ENCODE measurements at regions not wholly inside any gene's neighbourhood (a gene's known extent, or its start where the extent isn't known, plus 50 kb on each side); places are given as distances from the start of the nearest gene placed in this dataset.

- Histone ChIP-seq H3K27ac (no peak overlapping the region), H3K36me3 (no peaks in the 10 kb centered on the region), H3K27me3 (no peaks in the 10 kb centered on the region), H3K4me3 (no peak overlapping the region), H3K4me1 (no peaks in the 10 kb centered on the region), H3K9me3 (no peaks in the 10 kb centered on the region)
- no peak for TF ChIP-seq CTCF (IDR thresholded peaks at IDR 0.05)
- DNase-seq (ENCODE audit: low spot score in 2 of 2) = no peak
- intact Hi-C loops (cut with DNase I) = no loop called here
Observed at GRCh38 chr3:18791752-18792151, 356.6 kb upstream of the KCNH8 start.

GRCh38 chr3:18791182-18791581 is 357.1 kb upstream of the KCNH8 start:
- DNase-seq (ENCODE audit: low spot score in 2 of 2) = no peak
- intact Hi-C loops (cut with DNase I) = no loop called here
- no peaks in the 10 kb centered on the region for H3K27me3 ChIP-seq
- no peaks in the 10 kb centered on the region for H3K9me3 ChIP-seq
- no peak overlapping the region for H3K4me3 ChIP-seq
- no peak overlapping the region for H3K27ac ChIP-seq
- H3K4me1 ChIP-seq = no peaks in the 10 kb centered on the region
- H3K36me3 ChIP-seq = no peaks in the 10 kb centered on the region
- no peak for TF ChIP-seq CTCF (IDR thresholded peaks at IDR 0.05)

- intact Hi-C loops (cut with DNase I) = no loop called here
- no peaks in the 10 kb centered on the region for H3K27me3 ChIP-seq
- H3K27ac ChIP-seq = no peak overlapping the region
- DNase-seq (ENCODE audit: low spot score in 2 of 2) = no peak
- TF ChIP-seq CTCF (IDR thresholded peaks at IDR 0.05) = no peak
- H3K4me1 ChIP-seq = no peaks in the 10 kb centered on the region
- H3K4me3 ChIP-seq = no peak overlapping the region
- no peaks in the 10 kb centered on the region for H3K36me3 ChIP-seq
- no peaks in the 10 kb centered on the region for H3K9me3 ChIP-seq
Observed at GRCh38 chr3:18790384-18790783, 357.9 kb upstream of the KCNH8 start.

- no peak for DNase-seq (ENCODE audit: low spot score in 2 of 2)
- Histone ChIP-seq H3K27ac (no peak overlapping the region), H3K4me3 (no peak overlapping the region), H3K36me3 (no peaks in the 10 kb centered on the region), H3K27me3 (no peaks in the 10 kb centered on the region), H3K9me3 (no peaks in the 10 kb centered on the region), H3K4me1 (no peaks in the 10 kb centered on the region)
- intact Hi-C loops (cut with DNase I) = no loop called here
- no peak for TF ChIP-seq CTCF (IDR thresholded peaks at IDR 0.05)
Observed at GRCh38 chr3:18789734-18790133, 358.6 kb upstream of the KCNH8 start.

- Histone ChIP-seq H3K27ac (no peak overlapping the region), H3K9me3 (no peaks in the 10 kb centered on the region), H3K27me3 (no peaks in the 10 kb centered on the region), H3K4me3 (no peak overlapping the region), H3K4me1 (no peaks in the 10 kb centered on the region), H3K36me3 (no peaks in the 10 kb centered on the region)
- intact Hi-C loops (cut with DNase I) = no loop called here
- DNase-seq (ENCODE audit: low spot score in 2 of 2) = no peak
- no peak for TF ChIP-seq CTCF (IDR thresholded peaks at IDR 0.05)
Observed at GRCh38 chr3:18787441-18787840, 360.9 kb upstream of the KCNH8 start.

GRCh38 chr3:18786650-18787323 is 361.5 kb upstream of the KCNH8 start:
- Histone ChIP-seq H3K4me3 (no peak overlapping the region), H3K4me1 (no peaks in the 10 kb centered on the region)
- intact Hi-C loops (cut with DNase I) = no loop called here

More at GRCh38 chr3:18786650-18787323, 361.5 kb upstream of the KCNH8 start:
- TF ChIP-seq CTCF (IDR thresholded peaks at IDR 0.05) = no peak
- Histone ChIP-seq H3K27ac (no peak overlapping the region), H3K9me3 (no peaks in the 10 kb centered on the region), H3K36me3 (no peaks in the 10 kb centered on the region), H3K27me3 (no peaks in the 10 kb centered on the region)
- no peak for DNase-seq (ENCODE audit: low spot score in 2 of 2)

All from ascending aorta (tissue), 2 donors.